ELF-1 (cell line): ENCODE measurements at regions not wholly inside any gene's neighbourhood (a gene's known extent, or its start where the extent isn't known, plus 50 kb on each side); places are given as distances from the start of the nearest gene placed in this dataset.

Experiments used
- DNase-seq: peaks from one replicate; pipeline ENCODE4 v3.0.0-alpha.2; 2016; ENCODE audit warnings: low read depth, low spot score

- no peak for DNase-seq
These were observed 82.2 kb downstream of the ZNF608 start for GRCh38 chr5:124664287-124664686.

GRCh38 chr5:124663101-124663506 lies 83.3 kb downstream of the ZNF608 start:
- DNase-seq, result peak; percentile 95

- peak; percentile 91 for DNase-seq
These were observed 84.2 kb downstream of the ZNF608 start for GRCh38 chr5:124662181-124662781.

- DNase-seq, result peak; percentile 91
These were observed 84.9 kb downstream of the ZNF608 start for GRCh38 chr5:124661317-124662141.

GRCh38 chr5:124660229-124661093 lies 86.0 kb downstream of the ZNF608 start:
- DNase-seq, result peak; percentile 65

GRCh38 chr5:124659798-124660197 lies 86.6 kb downstream of the ZNF608 start:
- no peak for DNase-seq

GRCh38 chr5:124658867-124659557 lies 87.4 kb downstream of the ZNF608 start:
- no peak for DNase-seq

- no peak for DNase-seq
These were observed 90.4 kb downstream of the ZNF608 start for GRCh38 chr5:124655921-124656511.

GRCh38 chr5:124655251-124655917 lies 91.1 kb downstream of the ZNF608 start:
- DNase-seq, result no peak

- no peak for DNase-seq
These were observed 92.0 kb downstream of the ZNF608 start for GRCh38 chr5:124654418-124654817.

GRCh38 chr5:124653666-124654065 lies 92.8 kb downstream of the ZNF608 start:
- DNase-seq, result no peak

- DNase-seq, result no peak
These were observed 93.5 kb downstream of the ZNF608 start for GRCh38 chr5:124652892-124653441.

GRCh38 chr5:124652514-124652819 lies 94.0 kb downstream of the ZNF608 start:
- DNase-seq, result no peak

GRCh38 chr5:124651663-124652513 lies 94.6 kb downstream of the ZNF608 start:
- DNase-seq, result peak; percentile 93

- no peak for DNase-seq
These were observed 95.3 kb downstream of the ZNF608 start for GRCh38 chr5:124650951-124651662.

GRCh38 chr5:124650147-124650561 lies 96.3 kb downstream of the ZNF608 start:
- no peak for DNase-seq

- DNase-seq, result no peak
These were observed 96.8 kb downstream of the ZNF608 start for GRCh38 chr5:124649491-124650146.

GRCh38 chr5:124648902-124649467 lies 97.5 kb downstream of the ZNF608 start:
- no peak for DNase-seq
